Breast epithelium (tissue), 4 donors: ENCODE measurements at regions not wholly inside any gene's neighbourhood (a gene's known extent, or its start where the extent isn't known, plus 50 kb on each side); places are given as distances from the start of the nearest gene placed in this dataset.

Experiments
- DNase-seq, 2 donors: peaks; one replicate each; pipeline ENCODE4 v3.0.0-alpha.2; 2019; ENCODE audit warnings: low spot score in 2 of 2
- H3K27ac ChIP-seq, 2 donors: fragments of 200-600 bp; sonication (generic) in 1 of 2; one replicate each; pipeline ENCODE4 v1.5.1; 2016 to 2019; ENCODE audit warnings: mild to moderate bottlenecking in 1 of 2
- H3K27me3 ChIP-seq, 2 donors: fragments of 200-600 bp; sonication (generic) in 1 of 2; one replicate each; pipeline versions ENCODE4 v1.5.1 to v1.6.0; 2017 to 2019; ENCODE audit warnings: control low read depth in 1 of 2, mild to moderate bottlenecking in 1 of 2
- H3K36me3 ChIP-seq: fragments of 200-600 bp; one replicate; pipeline ENCODE4 v1.5.1; 2019
- H3K4me1 ChIP-seq, 2 donors: fragments of 200-600 bp; sonication (generic); one replicate each; pipeline ENCODE4 v1.5.1; 2016 to 2019; ENCODE audit warnings: control low read depth in 1 of 2
- H3K4me3 ChIP-seq, 3 donors: fragments of 200-600 bp; sonication (generic); 1 replicate in 2 of 3; 2 replicates in 1 of 3; pipeline ENCODE4 v1.5.1; 2016 to 2019; ENCODE audit warnings: mild to moderate bottlenecking in 3 of 3, moderate library complexity in 2 of 3
- H3K9me3 ChIP-seq, 2 donors: fragments of 200-600 bp; sonication (generic) in 1 of 2; one replicate each; pipeline ENCODE4 v1.5.1; 2016 to 2019; ENCODE audit warnings: control low read depth in 1 of 2
- CTCF ChIP-seq, 3 donors: fragments of 450-650 bp; IDR thresholded peaks; one replicate each; pipeline ENCODE4 v1.5.1; 2016 to 2017; ENCODE audit warnings: antibody characterized with exemption in 3 of 3, mild to moderate bottlenecking in 3 of 3, moderate library complexity in 3 of 3
- POLR2A ChIP-seq: fragments of 450-650 bp; IDR thresholded peaks from one replicate; pipeline ENCODE4 v1.6.1; 2016; ENCODE audit warnings: antibody characterized with exemption, mild to moderate bottlenecking, moderate library complexity
- POLR2AphosphoS5 ChIP-seq, 3 donors: sonication (generic); formaldehyde crosslinking; IDR thresholded peaks; one replicate each; pipeline ENCODE4 v1.6.1; 2017; ENCODE audit warnings: antibody characterized with exemption in 3 of 3
- intact Hi-C: fragments of 100-400 bp; cut with DNase I; formaldehyde crosslinking; loops from one replicate; pipeline ENCODE4 v1.15.1; 2023; ENCODE audit warnings: low total_unique reads

DNA sequence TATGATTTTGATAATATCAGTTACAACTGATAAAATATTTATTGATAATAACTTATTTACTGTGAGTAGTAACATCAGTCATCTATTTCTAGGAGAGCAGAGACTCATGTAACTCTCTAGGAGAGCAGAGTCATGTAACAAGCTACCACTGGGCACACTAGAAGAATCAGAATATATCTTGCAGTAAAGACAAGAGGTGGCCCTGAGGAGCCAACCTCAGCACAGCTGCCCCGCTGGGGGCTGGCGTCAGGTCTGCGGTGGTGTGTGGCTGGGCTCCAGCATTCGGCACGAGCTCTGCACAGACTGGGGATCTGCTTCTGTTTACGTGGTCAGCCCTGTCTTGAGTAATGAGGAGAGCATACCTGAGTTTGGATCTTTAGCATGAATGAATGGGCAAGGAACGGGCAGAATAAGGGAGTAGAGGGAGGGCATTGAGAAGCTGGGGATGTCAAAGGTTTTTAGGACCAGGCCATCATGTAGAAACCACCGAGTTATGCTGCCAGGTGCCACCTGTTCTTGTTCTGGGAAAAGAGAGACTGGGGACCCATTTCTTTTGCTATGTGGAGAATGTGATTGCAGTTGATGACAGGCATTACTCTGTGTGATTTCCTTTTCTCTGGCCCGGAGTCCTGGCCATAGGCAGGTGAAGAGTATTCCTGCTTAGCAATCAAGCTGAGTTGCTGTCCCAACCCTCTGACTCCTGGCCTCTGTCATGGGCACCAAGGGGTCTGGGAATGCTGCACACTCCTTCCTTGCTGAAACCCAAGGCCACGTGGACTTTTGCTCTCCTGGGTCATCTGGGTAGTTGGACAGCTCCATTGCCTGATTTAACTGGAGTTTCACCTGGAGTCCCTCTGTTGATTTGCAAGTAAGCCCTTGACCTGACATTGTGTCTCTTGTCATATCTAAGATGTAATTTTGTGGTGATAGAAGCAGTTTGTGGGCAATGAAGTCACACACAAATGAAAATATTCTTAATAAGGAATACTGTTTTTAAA lies 50.9 kb upstream of the HEPHL1 start:
- Histone ChIP-seq H3K4me1 (no peaks in the 10 kb centered on the region), H3K9me3 (peaks cover 0 to 12% of the 10 kb centered on the region in 2 donors), H3K27ac (no peak overlapping the region), H3K36me3 (no peaks in the 10 kb centered on the region), H3K4me3 (no peak overlapping the region), H3K27me3 (peaks cover 0 to 4% of the 10 kb centered on the region in 2 donors)
- intact Hi-C loops = no loop called here
- DNase-seq = no peak
- TF ChIP-seq POLR2AphosphoS5 (IDR thresholded peaks at IDR 0.05) = no peak
- TF ChIP-seq CTCF (IDR thresholded peaks at IDR 0.05) = no peak
- TF ChIP-seq POLR2A = no peak
